ENCODE measurements at regions not wholly inside any gene's neighbourhood (a gene's known extent, or its start where the extent isn't known, plus 50 kb on each side); places are given as distances from the start of the nearest gene placed in this dataset.

- Mint-ChIP-seq H3K4me3 (no peak overlapping the region), H3K4me1 (ENCODE audit: low read depth in 2 of 2) (no peaks in the 10 kb centered on the region), H3K36me3 (ENCODE audit: insufficient read depth) (no peaks in the 10 kb centered on the region), H3K27ac (no peak overlapping the region), H3K27me3 (no peaks in the 10 kb centered on the region), H3K9me3 (peaks cover 0 to 11% of the 10 kb centered on the region in 2 donors)
- DNase-seq = no peak
- ATAC-seq (replicated peaks) = no peak
Observed at GRCh38 chr18:41758534-41758933, 196.5 kb upstream of the PIK3C3 start.

- ATAC-seq (replicated peaks) (no peak), DNase-seq (no peak)
- Mint-ChIP-seq H3K27me3 (no peaks in the 10 kb centered on the region), H3K9me3 (peaks cover 0 to 10% of the 10 kb centered on the region in 2 donors), H3K27ac (no peak overlapping the region), H3K4me3 (no peak overlapping the region), H3K4me1 (ENCODE audit: low read depth in 2 of 2) (no peaks in the 10 kb centered on the region), H3K36me3 (ENCODE audit: insufficient read depth) (no peaks in the 10 kb centered on the region)
Observed at GRCh38 chr18:41756141-41756540, 198.9 kb upstream of the PIK3C3 start.

- Mint-ChIP-seq H3K27ac (no peak overlapping the region), H3K27me3 (no peaks in the 10 kb centered on the region), H3K4me1 (ENCODE audit: low read depth in 2 of 2) (no peaks in the 10 kb centered on the region), H3K36me3 (ENCODE audit: insufficient read depth) (no peaks in the 10 kb centered on the region), H3K9me3 (peaks cover 0 to 10% of the 10 kb centered on the region in 2 donors), H3K4me3 (no peak overlapping the region)
- ATAC-seq (replicated peaks) (no peak), DNase-seq (no peak)
Observed at GRCh38 chr18:41754332-41754731, 200.7 kb upstream of the PIK3C3 start.

- Mint-ChIP-seq H3K4me3 (no peak overlapping the region), H3K4me1 (ENCODE audit: low read depth in 2 of 2) (no peaks in the 10 kb centered on the region), H3K36me3 (ENCODE audit: insufficient read depth) (no peaks in the 10 kb centered on the region), H3K27ac (no peak overlapping the region), H3K9me3 (peaks cover 0 to 10% of the 10 kb centered on the region in 2 donors), H3K27me3 (no peaks in the 10 kb centered on the region)
- no peak for DNase-seq
- no peak for ATAC-seq (replicated peaks)
Observed at GRCh38 chr18:41753826-41754225, 201.2 kb upstream of the PIK3C3 start.

GRCh38 chr18:41752826-41753225, 202.2 kb upstream of the PIK3C3 start:
- H3K36me3 Mint-ChIP-seq (ENCODE audit: insufficient read depth) = no peaks in the 10 kb centered on the region
- no peak overlapping the region for H3K4me3 Mint-ChIP-seq
- DNase-seq = no peak
- H3K27ac Mint-ChIP-seq = no peak overlapping the region
- H3K27me3 Mint-ChIP-seq = no peaks in the 10 kb centered on the region
- no peaks in the 10 kb centered on the region for H3K4me1 Mint-ChIP-seq (ENCODE audit: low read depth in 2 of 2)
- ATAC-seq (replicated peaks) = no peak
- peaks cover 0 to 10% of the 10 kb centered on the region in 2 donors for H3K9me3 Mint-ChIP-seq

- Mint-ChIP-seq H3K27ac (no peak overlapping the region), H3K9me3 (peaks cover 0 to 7% of the 10 kb centered on the region in 2 donors), H3K36me3 (ENCODE audit: insufficient read depth) (no peaks in the 10 kb centered on the region), H3K4me3 (no peak overlapping the region), H3K4me1 (ENCODE audit: low read depth in 2 of 2) (no peaks in the 10 kb centered on the region), H3K27me3 (no peaks in the 10 kb centered on the region)
- ATAC-seq (replicated peaks) (no peak), DNase-seq (no peak)
Observed at GRCh38 chr18:41751652-41752051, 203.4 kb upstream of the PIK3C3 start.

- no peak for ATAC-seq (replicated peaks)
- no peaks in the 10 kb centered on the region for H3K4me1 Mint-ChIP-seq (ENCODE audit: low read depth in 2 of 2)
- H3K27me3 Mint-ChIP-seq = no peaks in the 10 kb centered on the region
Observed at GRCh38 chr18:41751161-41751560, 203.9 kb upstream of the PIK3C3 start.

GRCh38 chr18:41747723-41748242, 207.3 kb upstream of the PIK3C3 start:
- H3K9me3 Mint-ChIP-seq = peaks cover 0 to under 1% of the 10 kb centered on the region in 2 donors
- no peaks in the 10 kb centered on the region for H3K36me3 Mint-ChIP-seq (ENCODE audit: insufficient read depth)
- H3K4me1 Mint-ChIP-seq (ENCODE audit: low read depth in 2 of 2) = no peaks in the 10 kb centered on the region
- DNase-seq (no peak), ATAC-seq (replicated peaks) (no peak)
- no peak overlapping the region for H3K27ac Mint-ChIP-seq
- no peaks in the 10 kb centered on the region for H3K27me3 Mint-ChIP-seq
- no peak overlapping the region for H3K4me3 Mint-ChIP-seq

More at GRCh38 chr18:41751161-41751560, 203.9 kb upstream of the PIK3C3 start:
- Mint-ChIP-seq H3K9me3 (peaks cover 0 to 5% of the 10 kb centered on the region in 2 donors), H3K36me3 (ENCODE audit: insufficient read depth) (no peaks in the 10 kb centered on the region), H3K27ac (no peak overlapping the region), H3K4me3 (no peak overlapping the region)
- no peak for DNase-seq

- no peak overlapping the region for H3K27ac Mint-ChIP-seq
- DNase-seq (no peak), ATAC-seq (replicated peaks) (no peak)
- H3K4me1 Mint-ChIP-seq (ENCODE audit: low read depth in 2 of 2) = no peaks in the 10 kb centered on the region
- no peaks in the 10 kb centered on the region for H3K9me3 Mint-ChIP-seq
- no peak overlapping the region for H3K4me3 Mint-ChIP-seq
- no peaks in the 10 kb centered on the region for H3K27me3 Mint-ChIP-seq
- no peaks in the 10 kb centered on the region for H3K36me3 Mint-ChIP-seq (ENCODE audit: insufficient read depth)
Observed at GRCh38 chr18:41745166-41746049, 209.6 kb upstream of the PIK3C3 start.

GRCh38 chr18:41744421-41745030, 210.5 kb upstream of the PIK3C3 start:
- DNase-seq (no peak), ATAC-seq (replicated peaks) (no peak)
- Mint-ChIP-seq H3K4me3 (no peak overlapping the region), H3K36me3 (ENCODE audit: insufficient read depth) (no peaks in the 10 kb centered on the region), H3K27me3 (no peaks in the 10 kb centered on the region), H3K4me1 (ENCODE audit: low read depth in 2 of 2) (no peaks in the 10 kb centered on the region), H3K27ac (no peak overlapping the region), H3K9me3 (no peaks in the 10 kb centered on the region)

- no peak for ATAC-seq (replicated peaks)
- peaks cover 6 to 9% of the 10 kb centered on the region in 2 donors for H3K9me3 Mint-ChIP-seq
- H3K27ac Mint-ChIP-seq = no peak overlapping the region
- no peak for DNase-seq
- H3K27me3 Mint-ChIP-seq = no peaks in the 10 kb centered on the region
- no peak overlapping the region for H3K4me3 Mint-ChIP-seq
- H3K36me3 Mint-ChIP-seq (ENCODE audit: insufficient read depth) = no peaks in the 10 kb centered on the region
- no peaks in the 10 kb centered on the region for H3K4me1 Mint-ChIP-seq (ENCODE audit: low read depth in 2 of 2)
Observed at GRCh38 chr18:41737218-41737617, 217.8 kb upstream of the PIK3C3 start.

GRCh38 chr18:41734917-41735316, 220.1 kb upstream of the PIK3C3 start:
- no peaks in the 10 kb centered on the region for H3K36me3 Mint-ChIP-seq (ENCODE audit: insufficient read depth)

GRCh38 chr18:41732356-41732755, 222.7 kb upstream of the PIK3C3 start:
- no peak overlapping the region for H3K27ac Mint-ChIP-seq
- no peaks in the 10 kb centered on the region for H3K4me1 Mint-ChIP-seq (ENCODE audit: low read depth in 2 of 2)
- ATAC-seq (replicated peaks) (no peak), DNase-seq (no peak)
- peaks cover 0 to 3% of the 10 kb centered on the region in 2 donors for H3K9me3 Mint-ChIP-seq
- no peak overlapping the region for H3K4me3 Mint-ChIP-seq
- no peaks in the 10 kb centered on the region for H3K27me3 Mint-ChIP-seq
- no peaks in the 10 kb centered on the region for H3K36me3 Mint-ChIP-seq (ENCODE audit: insufficient read depth)

More at GRCh38 chr18:41734917-41735316, 220.1 kb upstream of the PIK3C3 start:
- DNase-seq = no peak
- no peak overlapping the region for H3K4me3 Mint-ChIP-seq
- H3K27ac Mint-ChIP-seq = no peak overlapping the region
- no peaks in the 10 kb centered on the region for H3K27me3 Mint-ChIP-seq
- H3K4me1 Mint-ChIP-seq (ENCODE audit: low read depth in 2 of 2) = no peaks in the 10 kb centered on the region
- H3K9me3 Mint-ChIP-seq = peaks cover 6 to 9% of the 10 kb centered on the region in 2 donors
- ATAC-seq (replicated peaks) = no peak

GRCh38 chr18:41731884-41732283, 223.2 kb upstream of the PIK3C3 start:
- Mint-ChIP-seq H3K36me3 (ENCODE audit: insufficient read depth) (no peaks in the 10 kb centered on the region), H3K27ac (no peak overlapping the region), H3K9me3 (peaks cover 0 to 3% of the 10 kb centered on the region in 2 donors), H3K4me3 (no peak overlapping the region), H3K27me3 (no peaks in the 10 kb centered on the region), H3K4me1 (ENCODE audit: low read depth in 2 of 2) (no peaks in the 10 kb centered on the region)
- no peak for ATAC-seq (replicated peaks)
- no peak for DNase-seq
